OCI-M1 (cell line): ENCODE measurements at regions not wholly inside any gene's neighbourhood (a gene's known extent, or its start where the extent isn't known, plus 50 kb on each side); places are given as distances from the start of the nearest gene placed in this dataset.

Source experiments
- DNase-seq: peaks from one replicate; lab custom pipeline; 2025; lab: John Stamatoyannopoulos, UW

DNA sequence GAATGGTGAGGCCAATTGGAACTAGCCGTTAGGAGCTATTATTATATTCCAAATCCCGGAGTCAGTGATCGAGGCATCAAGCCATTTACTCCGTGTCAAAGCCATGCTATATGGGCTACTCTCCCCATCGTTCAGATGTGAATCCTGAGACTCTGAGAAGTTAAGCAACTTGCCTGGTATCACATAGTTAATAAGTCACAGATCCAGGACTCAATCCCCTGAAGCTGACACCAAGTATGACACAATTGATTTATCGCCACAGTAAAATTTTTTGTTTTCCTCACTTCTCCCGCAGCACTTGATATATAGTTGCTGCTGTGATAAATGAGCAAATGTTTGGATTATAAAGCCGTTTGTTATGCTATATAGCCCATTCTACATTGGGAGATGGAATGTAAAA is 50.8 kb upstream of the TSHZ2 start:
- DNase-seq, result no peak

DNA sequence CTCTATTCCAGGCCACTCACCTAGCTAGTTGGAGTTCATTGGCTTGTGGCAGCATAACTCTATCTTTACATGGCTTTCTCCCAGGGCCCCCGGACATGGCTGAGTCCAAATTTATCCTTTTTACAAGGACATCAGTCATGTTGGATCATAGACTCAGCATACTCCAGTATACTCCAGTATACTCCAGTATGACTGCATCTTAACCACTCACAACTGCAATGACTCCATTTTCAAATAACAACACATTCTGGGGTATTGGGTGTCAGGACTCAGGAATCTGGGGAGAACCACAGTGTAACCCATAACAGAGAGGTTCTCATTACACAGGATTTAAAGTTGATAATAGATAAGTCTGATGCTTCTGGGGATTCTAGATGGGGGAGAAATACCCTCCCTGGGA is 53.8 kb upstream of the TSHZ2 start:
- DNase-seq, result no peak

- DNase-seq, result no peak
These were observed 56.6 kb upstream of the TSHZ2 start for GRCh38 chr20:52915564-52915963.

GRCh38 chr20:52914870-52915269 is 57.3 kb upstream of the TSHZ2 start:
- DNase-seq, result no peak

DNA sequence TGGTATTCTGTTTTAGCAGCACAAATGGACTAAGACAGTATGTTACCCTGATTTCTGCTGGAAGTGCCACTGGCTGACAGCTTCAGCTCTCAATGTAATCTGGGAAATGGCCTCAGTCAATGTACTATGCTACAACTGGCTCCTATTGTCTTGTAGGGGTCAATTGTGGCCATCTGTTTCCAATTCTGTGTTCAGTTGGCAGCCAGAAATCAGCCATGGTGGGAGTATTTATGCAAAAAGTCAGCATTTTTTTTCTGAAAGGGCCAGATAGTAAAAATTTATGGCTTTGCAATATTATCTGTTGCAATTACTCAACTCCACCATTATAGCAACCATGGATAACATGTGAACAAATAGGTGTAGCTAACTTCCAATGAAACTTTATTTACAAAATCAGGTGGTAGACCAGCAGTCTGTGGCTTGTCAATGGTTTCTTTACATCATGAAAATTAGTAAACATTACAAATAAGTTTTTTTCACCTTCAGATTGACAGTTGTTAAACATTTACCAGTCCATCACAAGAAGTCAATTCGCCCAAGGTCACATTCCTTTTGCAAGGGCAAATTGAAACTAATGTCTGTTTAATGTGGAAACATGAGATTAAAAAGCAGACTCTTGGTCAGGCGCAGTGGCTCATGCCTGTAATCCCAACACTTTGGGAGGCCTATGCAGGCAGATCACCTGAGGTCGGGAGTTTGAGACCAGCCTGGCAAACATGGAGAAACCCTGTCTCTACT is 58.3 kb upstream of the TSHZ2 start:
- no peak for DNase-seq

GRCh38 chr20:52905241-52905994 is 66.7 kb upstream of the TSHZ2 start:
- DNase-seq, result no peak

DNA sequence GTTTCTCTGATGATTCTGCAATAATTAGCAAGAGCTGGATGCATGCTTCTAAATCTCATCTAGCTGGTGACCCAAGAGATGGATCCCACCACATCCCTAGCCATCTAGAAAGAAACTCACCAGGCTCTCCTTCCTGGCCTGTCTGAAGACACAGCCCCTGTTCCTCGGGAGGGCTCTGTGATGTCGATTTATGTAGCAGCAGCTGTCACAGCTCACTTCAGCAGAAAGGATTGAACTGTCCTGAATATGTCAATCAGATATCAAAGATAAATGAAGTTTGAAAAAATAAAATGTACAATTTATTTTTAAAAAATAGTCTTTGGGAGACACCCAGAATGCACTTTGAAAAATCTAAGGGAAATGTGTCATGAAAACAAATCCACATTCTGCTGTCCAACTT is 67.3 kb upstream of the TSHZ2 start:
- no peak for DNase-seq

GRCh38 chr20:52899041-52899608 is 73.0 kb upstream of the TSHZ2 start:
- DNase-seq, result no peak

- DNase-seq, result no peak
These were observed 75.8 kb upstream of the TSHZ2 start for GRCh38 chr20:52896348-52896747.

DNA sequence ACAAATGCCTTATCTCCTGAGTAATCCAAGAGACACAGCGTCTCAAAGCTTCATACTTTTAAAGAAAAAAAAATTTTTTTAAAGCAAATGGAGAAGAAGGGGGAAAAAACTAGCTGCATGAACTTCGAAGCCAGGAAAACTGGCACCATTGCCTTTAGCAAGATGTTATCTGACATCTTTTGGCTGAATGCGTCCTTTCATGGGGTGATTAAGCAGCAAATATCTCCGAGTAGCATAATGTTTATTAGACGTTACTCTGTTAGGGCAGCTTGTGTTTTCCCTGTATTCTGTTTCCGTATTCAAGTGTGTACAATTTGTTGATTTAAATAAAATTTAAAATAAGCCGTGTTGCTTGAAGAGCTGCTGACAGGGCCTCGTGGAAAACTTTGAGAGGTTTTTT is 76.5 kb upstream of the TSHZ2 start:
- DNase-seq, result no peak

- no peak for DNase-seq
These were observed 76.9 kb upstream of the TSHZ2 start for GRCh38 chr20:52895235-52895634.

GRCh38 chr20:52893498-52893897 is 78.7 kb upstream of the TSHZ2 start:
- no peak for DNase-seq

- DNase-seq, result no peak
These were observed 80.1 kb upstream of the TSHZ2 start for GRCh38 chr20:52892023-52892422.

GRCh38 chr20:52890130-52890529 is 82.0 kb upstream of the TSHZ2 start:
- DNase-seq, result no peak

DNA sequence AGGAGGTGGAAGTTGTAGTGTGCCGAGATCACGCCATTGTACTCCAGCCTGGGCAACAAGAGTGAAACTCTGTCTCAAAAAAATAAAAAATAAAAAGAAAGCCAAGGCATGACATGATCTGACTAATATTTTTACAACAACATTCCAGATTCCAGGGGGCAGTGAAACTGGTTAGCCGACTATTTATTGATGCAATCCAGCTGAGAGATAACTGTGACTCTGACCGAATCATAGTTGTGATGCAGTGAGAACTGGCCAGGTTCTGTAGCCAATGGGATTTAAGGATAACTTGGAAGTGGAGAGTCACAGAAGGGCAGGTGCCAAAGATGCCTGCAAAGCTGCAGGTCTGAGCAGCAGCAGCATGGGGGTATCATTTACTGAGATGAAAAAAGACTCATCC is 82.9 kb upstream of the TSHZ2 start:
- no peak for DNase-seq

DNA sequence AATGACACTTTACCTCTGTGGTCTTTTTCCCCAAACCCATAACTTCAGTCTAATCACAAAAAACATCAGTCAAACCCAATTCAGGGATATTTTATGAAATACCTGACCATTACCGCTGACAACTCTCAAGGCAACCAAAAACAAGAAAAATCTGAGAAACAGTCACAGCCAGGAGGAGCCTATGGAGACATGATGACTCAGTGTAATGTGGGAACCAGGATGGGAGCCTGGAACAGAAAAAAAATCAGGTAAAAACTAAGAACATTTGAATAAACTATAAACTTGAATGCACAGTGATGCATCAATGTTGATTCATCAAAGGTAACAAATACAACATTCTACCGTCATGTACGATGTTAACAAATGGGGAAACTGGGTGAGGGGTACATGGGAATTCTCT is 84.1 kb upstream of the TSHZ2 start:
- no peak for DNase-seq

GRCh38 chr20:52880997-52881396 is 91.2 kb upstream of the TSHZ2 start:
- DNase-seq, result no peak

GRCh38 chr20:52880259-52880658 is 91.9 kb upstream of the TSHZ2 start:
- DNase-seq, result no peak

DNA sequence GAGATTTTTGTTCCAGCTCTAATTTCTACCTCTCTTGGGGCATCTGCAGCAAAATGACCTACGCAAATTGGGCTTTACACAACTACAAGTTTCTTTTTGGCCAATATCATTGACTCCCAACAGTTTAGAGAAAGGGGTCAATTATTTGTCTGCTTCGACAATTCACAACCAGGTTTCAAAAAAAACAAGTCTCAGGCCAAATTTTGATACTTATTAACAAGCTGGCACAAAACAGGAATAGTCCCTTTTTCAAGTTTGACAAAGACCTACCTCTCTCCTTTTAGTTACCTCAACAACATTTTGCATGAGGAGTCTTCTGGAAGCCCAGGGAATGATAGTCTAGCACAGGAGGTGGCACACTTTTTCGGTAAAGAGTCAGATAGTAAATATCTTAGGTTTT is 97.9 kb upstream of the TSHZ2 start:
- no peak for DNase-seq

DNA sequence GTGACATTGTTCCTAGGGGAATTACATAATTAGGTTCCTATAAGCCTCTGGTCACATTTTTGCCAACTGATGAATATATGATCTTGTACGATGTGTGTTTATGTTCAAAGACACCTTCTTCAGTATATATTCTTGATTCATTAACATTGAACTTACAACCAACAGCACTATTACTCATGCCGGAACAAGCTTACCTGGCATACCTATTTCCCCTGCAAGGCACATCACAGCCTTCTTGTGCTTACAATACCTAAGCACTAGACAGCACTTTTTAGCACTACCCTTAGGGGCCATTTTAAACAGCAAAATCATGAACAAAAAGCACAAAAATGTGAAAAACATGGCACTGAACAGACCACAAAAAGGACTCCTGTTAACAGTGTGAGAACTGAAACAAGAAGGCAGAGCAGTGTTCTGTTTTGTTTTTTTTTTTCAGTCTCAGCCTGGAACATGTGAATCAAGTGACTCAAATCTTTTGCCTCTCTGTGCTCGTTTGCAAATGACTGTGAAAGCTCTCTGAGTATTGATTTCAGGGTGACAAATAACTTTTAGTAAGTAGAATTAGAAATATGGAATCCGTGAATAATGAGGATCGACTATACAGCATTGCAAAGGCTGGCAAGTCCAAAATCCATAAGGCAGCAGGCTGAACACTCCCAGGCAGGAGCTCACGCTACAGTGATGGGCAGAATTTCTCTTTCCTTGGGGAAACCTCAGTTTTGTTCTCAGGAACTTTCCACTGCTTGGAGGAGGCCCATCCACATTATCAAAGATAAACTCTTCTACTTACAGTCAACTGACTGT is 102.3 kb upstream of the TSHZ2 start:
- DNase-seq, result no peak

- DNase-seq, result no peak
These were observed 102.9 kb upstream of the TSHZ2 start for GRCh38 chr20:52869276-52869675.

DNA sequence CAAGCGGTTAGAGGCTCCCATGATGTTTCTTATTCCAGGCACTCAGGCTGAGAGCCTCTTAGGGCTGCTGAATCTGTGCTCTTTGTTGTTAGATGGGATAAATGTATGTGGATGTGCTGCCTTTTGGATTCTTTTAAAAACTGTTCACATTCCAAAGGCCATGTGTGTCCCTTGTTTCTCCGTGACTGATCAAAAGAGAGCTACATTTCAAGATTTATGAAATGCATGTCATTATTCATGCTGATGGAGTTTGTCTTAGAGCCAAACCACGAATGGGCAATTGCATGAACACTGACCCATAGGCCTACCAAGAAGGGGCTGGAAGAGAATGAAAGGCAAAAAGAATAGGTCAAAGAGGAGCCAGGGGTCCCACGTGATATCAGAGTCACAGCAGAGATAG is 104.9 kb upstream of the TSHZ2 start:
- no peak for DNase-seq
